Activated B cell treated with CpG ODN at 0.5 μM for 24 hours (primary cell): ENCODE measurements at regions not wholly inside any gene's neighbourhood (a gene's known extent, or its start where the extent isn't known, plus 50 kb on each side); places are given as distances from the start of the nearest gene placed in this dataset.

Experiments used
- ATAC-seq: fragments of 200-7000 bp; cut with Tn5 transposase; one replicate; pipeline ENCODE4 v1.10.0; 2021; ENCODE audit warnings: low read depth, mild to moderate bottlenecking, moderate library complexity
- CTCF ChIA-PET: fragments of 350-600 bp; sonication (Branson Sonifier 250); formaldehyde crosslinking; loops from one replicate; lab custom pipeline; 2021; ENCODE audit warnings: antibody characterized with exemption; lab: Charles Lee
- POLR2A ChIA-PET: fragments of 350-600 bp; sonication (Branson Sonifier 250); formaldehyde crosslinking; loops from one replicate; lab custom pipeline; 2021; ENCODE audit warnings: antibody characterized with exemption; lab: Charles Lee
- DNase-seq: peaks from one replicate; pipeline ENCODE4 v3.0.0; 2022
- H3K27ac Mint-ChIP-seq: one replicate; pipeline ENCODE4 v1.8.0; 2020; ENCODE audit warnings: mixed read lengths
- H3K27me3 Mint-ChIP-seq: one replicate; pipeline ENCODE4 v1.8.0; 2021; ENCODE audit warnings: mixed read lengths
- H3K36me3 Mint-ChIP-seq: one replicate; pipeline ENCODE4 v1.8.0; 2021; ENCODE audit warnings: low read depth, mixed read lengths
- H3K4me1 Mint-ChIP-seq: one replicate; pipeline ENCODE4 v1.8.0; 2021; ENCODE audit warnings: mixed read lengths
- H3K4me3 Mint-ChIP-seq: one replicate; pipeline ENCODE4 v1.8.0; 2020; ENCODE audit warnings: mild to moderate bottlenecking, mixed read lengths
- H3K9me3 Mint-ChIP-seq: one replicate; pipeline ENCODE4 v1.8.0; 2020; ENCODE audit warnings: mixed read lengths
- intact Hi-C: fragments of 100-400 bp; cut with micrococcal nuclease; formaldehyde crosslinking; loops from one replicate; pipeline ENCODE4 v1.15.1; 2024
- TF ChIP-seq, protein P1 (sequence below): fragments of 200-600 bp; IDR thresholded peaks from one replicate; pipeline ENCODE4 v1.8.0; 2022; ENCODE audit warnings: antibody characterized with exemption, mild to moderate bottlenecking

DNA sequence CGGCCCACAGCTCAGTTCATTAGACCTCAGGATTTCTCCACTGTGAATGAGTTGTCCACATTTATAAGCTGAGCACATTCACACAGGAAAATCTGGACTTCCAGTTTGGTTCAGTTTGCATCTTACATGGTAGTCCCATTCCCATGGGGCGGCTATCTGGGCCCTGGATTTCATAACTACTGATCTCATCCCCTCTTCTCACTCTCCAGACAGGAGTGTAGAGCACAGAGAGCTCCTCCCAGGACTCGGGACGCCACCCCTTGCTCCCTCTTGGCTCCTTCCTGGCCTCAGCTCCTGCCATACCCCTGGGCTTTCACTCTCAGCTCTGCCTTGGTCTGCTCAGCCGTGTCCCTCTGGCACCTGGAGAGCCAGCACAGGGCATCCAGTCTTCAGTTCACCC is 117.6 kb upstream of the TCERG1L start:
- Mint-ChIP-seq H3K9me3 (no peaks in the 10 kb centered on the region), H3K36me3 (no peaks in the 10 kb centered on the region), H3K4me3 (no peak overlapping the region), H3K4me1 (no peaks in the 10 kb centered on the region), H3K27me3 (peaks cover 3% of the 10 kb centered on the region), H3K27ac (no peak overlapping the region)
- ChIA-PET POLR2A (no interaction called here), CTCF (no interaction called here)
- ATAC-seq (no peak), DNase-seq (no peak)
- intact Hi-C loops: no loop called here
- TF ChIP-seq, protein P1, sequence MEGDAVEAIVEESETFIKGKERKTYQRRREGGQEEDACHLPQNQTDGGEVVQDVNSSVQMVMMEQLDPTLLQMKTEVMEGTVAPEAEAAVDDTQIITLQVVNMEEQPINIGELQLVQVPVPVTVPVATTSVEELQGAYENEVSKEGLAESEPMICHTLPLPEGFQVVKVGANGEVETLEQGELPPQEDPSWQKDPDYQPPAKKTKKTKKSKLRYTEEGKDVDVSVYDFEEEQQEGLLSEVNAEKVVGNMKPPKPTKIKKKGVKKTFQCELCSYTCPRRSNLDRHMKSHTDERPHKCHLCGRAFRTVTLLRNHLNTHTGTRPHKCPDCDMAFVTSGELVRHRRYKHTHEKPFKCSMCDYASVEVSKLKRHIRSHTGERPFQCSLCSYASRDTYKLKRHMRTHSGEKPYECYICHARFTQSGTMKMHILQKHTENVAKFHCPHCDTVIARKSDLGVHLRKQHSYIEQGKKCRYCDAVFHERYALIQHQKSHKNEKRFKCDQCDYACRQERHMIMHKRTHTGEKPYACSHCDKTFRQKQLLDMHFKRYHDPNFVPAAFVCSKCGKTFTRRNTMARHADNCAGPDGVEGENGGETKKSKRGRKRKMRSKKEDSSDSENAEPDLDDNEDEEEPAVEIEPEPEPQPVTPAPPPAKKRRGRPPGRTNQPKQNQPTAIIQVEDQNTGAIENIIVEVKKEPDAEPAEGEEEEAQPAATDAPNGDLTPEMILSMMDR: no peak

DNA sequence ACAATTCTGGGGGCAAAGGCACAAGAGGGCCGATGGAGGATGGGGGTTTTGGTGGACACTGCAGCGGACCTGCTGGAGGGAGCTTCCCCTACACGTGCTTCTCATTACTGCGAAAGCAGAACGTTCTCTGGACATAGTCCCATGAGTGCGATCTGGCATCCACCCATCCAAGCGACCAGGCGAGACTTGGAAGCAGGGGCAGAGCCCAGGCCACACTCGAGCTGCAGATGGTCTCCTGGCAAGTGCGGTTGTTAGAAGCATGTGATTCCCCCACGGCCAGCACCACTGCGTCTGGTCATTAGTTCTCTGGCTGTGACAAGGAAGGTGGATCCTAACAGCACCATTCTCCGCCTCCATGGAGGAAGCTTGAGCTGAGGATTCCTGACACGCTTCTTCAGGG is 118.4 kb upstream of the TCERG1L start:
- Mint-ChIP-seq H3K36me3 (no peaks in the 10 kb centered on the region), H3K4me1 (no peaks in the 10 kb centered on the region), H3K27ac (no peak overlapping the region), H3K27me3 (peaks cover 3% of the 10 kb centered on the region), H3K4me3 (no peak overlapping the region), H3K9me3 (no peaks in the 10 kb centered on the region)
- intact Hi-C loops: no loop called here
- ChIA-PET POLR2A (no interaction called here), CTCF (no interaction called here)
- TF ChIP-seq, protein P1: no peak
- DNase-seq (no peak), ATAC-seq (no peak)

DNA sequence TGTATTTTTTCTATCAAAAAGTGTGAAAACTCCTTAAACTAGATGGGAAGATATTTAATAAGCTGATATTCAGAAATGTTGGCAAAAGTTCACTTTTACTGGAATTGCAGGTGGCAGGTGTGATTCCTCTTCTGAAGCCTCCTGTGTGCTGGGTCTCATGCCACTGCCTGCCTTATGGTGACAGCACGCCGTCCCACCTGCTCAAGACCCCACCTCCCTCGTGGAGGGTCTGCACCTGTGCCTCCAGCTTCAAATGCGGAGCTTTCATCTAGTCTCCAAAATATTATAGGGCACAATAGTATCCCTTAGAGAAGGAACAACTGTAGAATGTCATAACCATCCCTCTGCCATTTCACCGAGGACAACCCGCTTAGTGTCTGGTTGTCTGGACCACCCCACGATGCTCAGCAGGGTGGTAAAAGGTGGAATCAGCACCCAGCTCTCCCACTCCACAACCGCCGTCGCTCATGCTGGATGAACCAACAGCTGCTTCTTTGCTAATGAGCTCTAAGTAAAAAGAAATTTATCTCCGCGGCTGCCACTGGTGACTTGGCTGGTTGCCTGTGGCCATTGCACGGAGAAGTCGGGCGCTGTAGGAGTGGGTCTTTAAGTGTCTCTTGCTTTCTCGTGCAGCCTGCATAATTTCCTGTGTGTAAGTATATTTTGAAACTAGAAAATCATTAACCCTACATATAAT is 119.3 kb upstream of the TCERG1L start:
- no peak for ATAC-seq
- no peaks in the 10 kb centered on the region for H3K9me3 Mint-ChIP-seq
- intact Hi-C loops: no loop called here
- H3K4me3 Mint-ChIP-seq: no peak overlapping the region
- no peaks in the 10 kb centered on the region for H3K36me3 Mint-ChIP-seq
- H3K27me3 Mint-ChIP-seq: peaks cover 3% of the 10 kb centered on the region
- POLR2A ChIA-PET: no interaction called here
- no peaks in the 10 kb centered on the region for H3K4me1 Mint-ChIP-seq
- DNase-seq: no peak
- CTCF ChIA-PET: no interaction called here
- TF ChIP-seq, protein P1: no peak
- no peak overlapping the region for H3K27ac Mint-ChIP-seq

DNA sequence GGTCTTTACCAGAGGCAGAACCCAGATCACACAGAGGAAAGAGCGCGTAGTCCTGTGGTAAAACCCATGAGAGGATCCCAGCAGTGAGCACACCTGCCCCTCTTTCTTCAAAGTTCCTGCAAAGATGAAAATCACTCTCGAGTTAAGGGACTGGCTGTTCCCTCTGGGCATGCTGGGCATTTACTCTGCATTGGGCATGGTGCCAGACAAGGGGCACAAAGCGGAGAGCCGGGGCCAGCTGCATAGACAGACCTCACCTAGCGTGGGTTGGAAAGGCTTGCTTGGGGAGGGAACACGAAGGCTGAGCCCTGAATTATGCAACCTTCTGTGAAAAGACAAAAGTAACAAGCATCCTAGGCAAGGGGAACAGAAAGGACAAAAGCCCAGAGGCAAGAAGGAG is 120.0 kb upstream of the TCERG1L start:
- no peaks in the 10 kb centered on the region for H3K36me3 Mint-ChIP-seq
- CTCF ChIA-PET: no interaction called here
- POLR2A ChIA-PET: no interaction called here
- no peaks in the 10 kb centered on the region for H3K4me1 Mint-ChIP-seq
- TF ChIP-seq, protein P1: no peak
- intact Hi-C loops: no loop called here
- no peak overlapping the region for H3K27ac Mint-ChIP-seq
- no peak for DNase-seq
- no peaks in the 10 kb centered on the region for H3K9me3 Mint-ChIP-seq
- H3K4me3 Mint-ChIP-seq: no peak overlapping the region
- peaks cover 3% of the 10 kb centered on the region for H3K27me3 Mint-ChIP-seq
- no peak for ATAC-seq

DNA sequence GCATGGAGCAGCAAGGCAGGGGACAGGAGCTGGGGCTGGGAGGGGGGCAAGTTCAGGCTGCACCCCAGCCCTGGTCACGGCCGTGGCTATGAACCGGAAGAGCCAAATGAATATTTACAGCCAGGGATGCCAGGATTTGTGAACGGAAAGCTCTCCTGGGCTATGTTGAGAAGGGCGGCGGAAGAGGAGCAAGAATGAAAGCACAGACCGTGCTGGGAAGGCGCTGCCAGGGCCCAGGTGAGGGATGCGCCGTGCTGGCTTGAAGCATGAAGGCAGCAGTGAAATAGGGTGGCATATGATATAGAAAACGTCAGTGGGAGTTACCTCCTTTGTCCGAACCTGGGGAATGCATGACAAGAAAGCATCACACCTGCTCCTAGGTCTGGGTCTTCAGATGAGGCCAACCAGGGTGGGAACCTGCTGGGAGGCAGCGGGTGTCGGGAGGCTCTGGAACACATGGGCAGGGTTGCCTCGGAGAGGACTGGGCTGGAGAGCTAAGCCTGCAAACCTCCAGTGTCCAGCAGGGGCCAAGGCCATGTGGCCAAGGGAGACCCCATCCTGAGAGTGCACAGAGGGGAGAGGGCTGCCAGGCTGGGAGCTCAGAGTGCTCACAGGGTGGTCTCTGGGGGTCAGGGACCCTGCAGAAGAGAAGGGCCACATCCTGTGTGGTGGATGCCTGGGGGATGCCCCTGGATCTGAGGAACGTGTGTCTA is 120.6 kb upstream of the TCERG1L start:
- Mint-ChIP-seq H3K27ac (no peak overlapping the region), H3K4me3 (no peak overlapping the region), H3K27me3 (peaks cover 3% of the 10 kb centered on the region), H3K9me3 (no peaks in the 10 kb centered on the region), H3K4me1 (no peaks in the 10 kb centered on the region), H3K36me3 (no peaks in the 10 kb centered on the region)
- CTCF ChIA-PET: no interaction called here
- intact Hi-C loops: no loop called here
- ATAC-seq (no peak), DNase-seq (no peak)
- TF ChIP-seq, protein P1: no peak
- POLR2A ChIA-PET: no interaction called here
